SK-N-SH (cell line): ENCODE measurements at regions not wholly inside any gene's neighbourhood (a gene's known extent, or its start where the extent isn't known, plus 50 kb on each side); places are given as distances from the start of the nearest gene placed in this dataset.

ENCODE experiments used
- CTCF ChIA-PET: fragments of 300-600, 350-600 bp; formaldehyde crosslinking; extraction: SDS; loops from one replicate; lab custom pipeline; 2021; lab: Yijun Ruan, JAX
- POLR2A ChIA-PET: fragments of 350-600 bp; sonication (Branson Sonifier 250); formaldehyde crosslinking; extraction: SDS; loops from one replicate; lab custom pipeline; 2020; ENCODE audit warnings: antibody characterized with exemption, inconsistent platforms; lab: Yijun Ruan, JAX
- DNase-seq: peaks from one replicate; pipeline ENCODE4 v3.0.0; 2012
- H2AFZ ChIP-seq: fragments of 200-600 bp; sonication (generic); 2 replicates; pipeline ENCODE4 v1.8.1; 2016; ENCODE audit warnings: antibody characterized with exemption, mild to moderate bottlenecking, low read depth
- H3F3A ChIP-seq: fragments of 200-600 bp; sonication (generic); replicated peaks from 2 replicates; pipeline ENCODE3; 2016; ENCODE audit warnings: antibody characterized with exemption, mild to moderate bottlenecking; ENCODE audit not compliant: insufficient read depth
- H3K27ac ChIP-seq, 2 experiments: fragments of 200-500 bp in 1 of 2; fragments of 200-600 bp in 1 of 2; sonication (Bioruptor generic) in 1 of 2; sonication (generic), shearing (Covaris generic) in 1 of 2; 2 replicates each; pipeline versions ENCODE4 v1.5.1 to v1.6.1; 2014 to 2016; ENCODE audit warnings: low read depth in 2 of 2, inconsistent platforms in 1 of 2, low read length in 1 of 2, mild to moderate bottlenecking in 1 of 2, mixed read lengths in 1 of 2
- H3K27me3 ChIP-seq: fragments of 200-600 bp; sonication (generic), shearing (Covaris generic); 2 replicates; pipeline ENCODE4 v1.6.1; 2016; ENCODE audit warnings: mixed run types; ENCODE audit not compliant: insufficient read depth
- H3K36me3 ChIP-seq, 2 experiments: fragments of 200-500 bp in 1 of 2; fragments of 200-600 bp in 1 of 2; sonication (Bioruptor generic) in 1 of 2; sonication (generic) in 1 of 2; replicated peaks in 1 of 2; 2 replicates each; pipeline versions ENCODE3 to v1.5.1; 2014 to 2016; ENCODE audit warnings: low read length in 1 of 2, mild to moderate bottlenecking in 1 of 2; ENCODE audit not compliant: insufficient read depth in 2 of 2, control insufficient read depth in 1 of 2
- H3K4me1 ChIP-seq, 2 experiments: fragments of 200-500 bp in 1 of 2; fragments of 200-600 bp in 1 of 2; sonication (Bioruptor generic) in 1 of 2; sonication (generic), shearing (Covaris generic) in 1 of 2; 2 replicates each; pipeline versions ENCODE4 v1.5.1 to v1.6.1; 2014 to 2016; ENCODE audit warnings: low read depth in 1 of 2, low read length in 1 of 2, mixed run types in 1 of 2; ENCODE audit not compliant: insufficient read depth in 2 of 2, control insufficient read depth in 1 of 2
- H3K4me2 ChIP-seq: fragments of 200-600 bp; sonication (generic), shearing (Covaris generic); 2 replicates; pipeline ENCODE4 v1.6.1; 2017; ENCODE audit warnings: mixed run types
- H3K4me3 ChIP-seq, 2 experiments: fragments of 200-500 bp in 1 of 2; fragments of 200-600 bp in 1 of 2; sonication (Bioruptor generic) in 1 of 2; sonication (generic), shearing (Covaris generic) in 1 of 2; 2 replicates each; pipeline versions ENCODE4 v1.5.1 to v1.8.1; 2014 to 2016; ENCODE audit warnings: low read depth in 2 of 2, inconsistent platforms in 1 of 2, low read length in 1 of 2, mild to moderate bottlenecking in 1 of 2, mixed read lengths in 1 of 2, moderate library complexity in 1 of 2
- H3K79me2 ChIP-seq: fragments of 200-600 bp; sonication (generic); 2 replicates; pipeline ENCODE4 v1.8.1; 2017; ENCODE audit warnings: mild to moderate bottlenecking; ENCODE audit not compliant: insufficient read depth
- H3K9ac ChIP-seq: fragments of 200-600 bp; sonication (generic); 2 replicates; pipeline ENCODE4 v1.6.1; 2017; ENCODE audit warnings: mixed run types
- H3K9me2 ChIP-seq: fragments of 200-600 bp; sonication (generic); 2 replicates; pipeline ENCODE4 v1.6.1; 2017; ENCODE audit warnings: mixed run types
- H3K9me3 ChIP-seq: fragments of 200-600 bp; sonication (generic); 2 replicates; pipeline ENCODE4 v1.6.1; 2017; ENCODE audit warnings: mixed run types, mild to moderate bottlenecking, moderate library complexity
- H4K20me1 ChIP-seq: fragments of 200-600 bp; sonication (generic); 2 replicates; pipeline ENCODE4 v1.6.1; 2017; ENCODE audit warnings: mild to moderate bottlenecking, mixed run types; ENCODE audit not compliant: insufficient read depth
- CTCF ChIP-seq: fragments of 200-600 bp; sonication (generic); IDR thresholded peaks from 2 replicates; pipeline ENCODE4 v1.6.1; 2017; ENCODE audit warnings: antibody characterized with exemption, mild to moderate bottlenecking, moderate library complexity
- EP300 ChIP-seq, 2 experiments: IDR thresholded peaks; 2 replicates each; pipeline versions ENCODE4 v1.4.0 to v1.6.1; 2012; ENCODE audit warnings: borderline replicate concordance in 1 of 2, low read depth in 1 of 2, low read length in 1 of 2
- FOSL2 ChIP-seq: IDR thresholded peaks from 2 replicates; pipeline ENCODE4 v1.4.0; 2012; ENCODE audit warnings: low read depth, mild to moderate bottlenecking, moderate library complexity, borderline replicate concordance
- FOXJ3 ChIP-seq: sonication (generic); formaldehyde crosslinking; IDR thresholded peaks from 2 replicates; pipeline ENCODE4 v1.5.1; 2020; ENCODE audit warnings: mild to moderate bottlenecking, missing genetic modification reagents
- JUND ChIP-seq: IDR thresholded peaks from 2 replicates; pipeline ENCODE4 v1.4.0; 2012
- MXI1 ChIP-seq: IDR thresholded peaks from 2 replicates; pipeline ENCODE4 v1.6.1; 2012; ENCODE audit warnings: mild to moderate bottlenecking, low read depth, low read length, improper control_type of control experiment
- TEAD4 ChIP-seq: IDR thresholded peaks from 2 replicates; pipeline ENCODE4 v1.4.0; 2012; ENCODE audit warnings: mild to moderate bottlenecking, borderline replicate concordance; ENCODE audit not compliant: insufficient read depth
- WGBS: methylation state at CpG from one replicate; pipeline ENCODE4 v1.1.6; 2017; ENCODE audit warnings: low lambda C conversion rate; 5-methylcytosine and 5-hydroxymethylcytosine counted together
- TF ChIP-seq, protein P1 (sequence below): IDR thresholded peaks from 2 replicates; pipeline ENCODE4 v1.4.0; 2012; ENCODE audit warnings: low read depth, borderline replicate concordance
- TF ChIP-seq, protein P2 (sequence below): IDR thresholded peaks from 2 replicates; pipeline ENCODE4 v1.6.1; 2012; ENCODE audit warnings: mild to moderate bottlenecking, low read depth, low read length, moderate library complexity
- TF ChIP-seq, protein P3 (sequence below): IDR thresholded peaks from 2 replicates; pipeline ENCODE4; 2012
- TF ChIP-seq, protein P4 (sequence below): fragments of 150-350 bp; IDR thresholded peaks from 2 replicates; pipeline ENCODE4 v1.6.1; 2016; ENCODE audit warnings: mild to moderate bottlenecking, low read depth, low read length

GRCh38 chr13:61850794-61851193, 435.1 kb upstream of the PCDH20 start:
- no peak overlapping the region for H3K9ac ChIP-seq
- no peaks in the 10 kb centered on the region for H4K20me1 ChIP-seq
- DNase-seq = no peak
- H3K27me3 ChIP-seq = no peaks in the 10 kb centered on the region
- H3K4me1 ChIP-seq = no peaks in the 10 kb centered on the region
- H3F3A ChIP-seq = no peaks in the 10 kb centered on the region
- H3K27ac ChIP-seq = no peak overlapping the region
- no peak overlapping the region for H3K4me2 ChIP-seq
- H3K9me2 ChIP-seq = no peaks in the 10 kb centered on the region
- no peaks in the 10 kb centered on the region; the same call in 1 of the 2 replicates for H3K9me3 ChIP-seq
- no peak overlapping the region for H2AFZ ChIP-seq
- no peaks in the 10 kb centered on the region for H3K36me3 ChIP-seq
- no peak overlapping the region for H3K4me3 ChIP-seq
- WGBS = 35% methylated on average over 3 of the region's 3 CpGs
- ChIA-PET CTCF (no interaction called here), POLR2A (no interaction called here)
- TF ChIP-seq TEAD4 (no peak), MXI1 (no peak), CTCF (no peak), EP300 (IDR thresholded peaks at IDR 0.05; ENCODE audit: borderline replicate concordance in 1 of 2, low read depth in 1 of 2, low read length in 1 of 2) (no peak), JUND (no peak), FOSL2 (no peak), FOXJ3 (CRISPR knock-in tag) (no peak)
- TF ChIP-seq, protein P1, sequence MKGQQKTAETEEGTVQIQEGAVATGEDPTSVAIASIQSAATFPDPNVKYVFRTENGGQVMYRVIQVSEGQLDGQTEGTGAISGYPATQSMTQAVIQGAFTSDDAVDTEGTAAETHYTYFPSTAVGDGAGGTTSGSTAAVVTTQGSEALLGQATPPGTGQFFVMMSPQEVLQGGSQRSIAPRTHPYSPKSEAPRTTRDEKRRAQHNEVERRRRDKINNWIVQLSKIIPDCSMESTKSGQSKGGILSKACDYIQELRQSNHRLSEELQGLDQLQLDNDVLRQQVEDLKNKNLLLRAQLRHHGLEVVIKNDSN = no peak
- TF ChIP-seq, protein P2, sequence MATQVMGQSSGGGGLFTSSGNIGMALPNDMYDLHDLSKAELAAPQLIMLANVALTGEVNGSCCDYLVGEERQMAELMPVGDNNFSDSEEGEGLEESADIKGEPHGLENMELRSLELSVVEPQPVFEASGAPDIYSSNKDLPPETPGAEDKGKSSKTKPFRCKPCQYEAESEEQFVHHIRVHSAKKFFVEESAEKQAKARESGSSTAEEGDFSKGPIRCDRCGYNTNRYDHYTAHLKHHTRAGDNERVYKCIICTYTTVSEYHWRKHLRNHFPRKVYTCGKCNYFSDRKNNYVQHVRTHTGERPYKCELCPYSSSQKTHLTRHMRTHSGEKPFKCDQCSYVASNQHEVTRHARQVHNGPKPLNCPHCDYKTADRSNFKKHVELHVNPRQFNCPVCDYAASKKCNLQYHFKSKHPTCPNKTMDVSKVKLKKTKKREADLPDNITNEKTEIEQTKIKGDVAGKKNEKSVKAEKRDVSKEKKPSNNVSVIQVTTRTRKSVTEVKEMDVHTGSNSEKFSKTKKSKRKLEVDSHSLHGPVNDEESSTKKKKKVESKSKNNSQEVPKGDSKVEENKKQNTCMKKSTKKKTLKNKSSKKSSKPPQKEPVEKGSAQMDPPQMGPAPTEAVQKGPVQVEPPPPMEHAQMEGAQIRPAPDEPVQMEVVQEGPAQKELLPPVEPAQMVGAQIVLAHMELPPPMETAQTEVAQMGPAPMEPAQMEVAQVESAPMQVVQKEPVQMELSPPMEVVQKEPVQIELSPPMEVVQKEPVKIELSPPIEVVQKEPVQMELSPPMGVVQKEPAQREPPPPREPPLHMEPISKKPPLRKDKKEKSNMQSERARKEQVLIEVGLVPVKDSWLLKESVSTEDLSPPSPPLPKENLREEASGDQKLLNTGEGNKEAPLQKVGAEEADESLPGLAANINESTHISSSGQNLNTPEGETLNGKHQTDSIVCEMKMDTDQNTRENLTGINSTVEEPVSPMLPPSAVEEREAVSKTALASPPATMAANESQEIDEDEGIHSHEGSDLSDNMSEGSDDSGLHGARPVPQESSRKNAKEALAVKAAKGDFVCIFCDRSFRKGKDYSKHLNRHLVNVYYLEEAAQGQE = no peak
- TF ChIP-seq, protein P3, sequence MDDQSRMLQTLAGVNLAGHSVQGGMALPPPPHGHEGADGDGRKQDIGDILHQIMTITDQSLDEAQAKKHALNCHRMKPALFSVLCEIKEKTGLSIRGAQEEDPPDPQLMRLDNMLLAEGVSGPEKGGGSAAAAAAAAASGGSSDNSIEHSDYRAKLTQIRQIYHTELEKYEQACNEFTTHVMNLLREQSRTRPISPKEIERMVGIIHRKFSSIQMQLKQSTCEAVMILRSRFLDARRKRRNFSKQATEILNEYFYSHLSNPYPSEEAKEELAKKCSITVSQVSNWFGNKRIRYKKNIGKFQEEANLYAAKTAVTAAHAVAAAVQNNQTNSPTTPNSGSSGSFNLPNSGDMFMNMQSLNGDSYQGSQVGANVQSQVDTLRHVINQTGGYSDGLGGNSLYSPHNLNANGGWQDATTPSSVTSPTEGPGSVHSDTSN = no peak
- TF ChIP-seq, protein P4, sequence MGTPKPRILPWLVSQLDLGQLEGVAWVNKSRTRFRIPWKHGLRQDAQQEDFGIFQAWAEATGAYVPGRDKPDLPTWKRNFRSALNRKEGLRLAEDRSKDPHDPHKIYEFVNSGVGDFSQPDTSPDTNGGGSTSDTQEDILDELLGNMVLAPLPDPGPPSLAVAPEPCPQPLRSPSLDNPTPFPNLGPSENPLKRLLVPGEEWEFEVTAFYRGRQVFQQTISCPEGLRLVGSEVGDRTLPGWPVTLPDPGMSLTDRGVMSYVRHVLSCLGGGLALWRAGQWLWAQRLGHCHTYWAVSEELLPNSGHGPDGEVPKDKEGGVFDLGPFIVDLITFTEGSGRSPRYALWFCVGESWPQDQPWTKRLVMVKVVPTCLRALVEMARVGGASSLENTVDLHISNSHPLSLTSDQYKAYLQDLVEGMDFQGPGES = no peak
- H3K79me2 ChIP-seq = no peaks in the 10 kb centered on the region
